ENCODE measurements at regions not wholly inside any gene's neighbourhood (a gene's known extent, or its start where the extent isn't known, plus 50 kb on each side); places are given as distances from the start of the nearest gene placed in this dataset.

GRCh38 chr5:171692107-171692506 lies 93.5 kb upstream of the SMIM23 start:
- peaks cover 20% of the 10 kb centered on the region for H3K27me3 ChIP-seq (replicated peaks; ENCODE audit: control insufficient read depth, insufficient read depth, low read length)
- no peak for DNase-seq (ENCODE audit: low read depth)
- no peaks in the 10 kb centered on the region for H3K36me3 ChIP-seq (ENCODE audit: control insufficient read depth, insufficient read depth, low read length, severe bottlenecking)
- H3K9me3 ChIP-seq (ENCODE audit: control insufficient read depth, low read length), result no peaks in the 10 kb centered on the region
- H3K9ac ChIP-seq (ENCODE audit: low read length), result no peak overlapping the region
- no peak overlapping the region for H3K4me3 ChIP-seq (ENCODE audit: low read length)
- no peaks in the 10 kb centered on the region for H3K4me1 ChIP-seq (ENCODE audit: control insufficient read depth, insufficient read depth, low read length)

GRCh38 chr5:171692936-171693335 lies 92.7 kb upstream of the SMIM23 start:
- peaks cover 20% of the 10 kb centered on the region for H3K27me3 ChIP-seq (replicated peaks; ENCODE audit: control insufficient read depth, insufficient read depth, low read length)
- H3K4me1 ChIP-seq (ENCODE audit: control insufficient read depth, insufficient read depth, low read length), result no peaks in the 10 kb centered on the region
- no peaks in the 10 kb centered on the region for H3K9me3 ChIP-seq (ENCODE audit: control insufficient read depth, low read length)
- H3K9ac ChIP-seq (ENCODE audit: low read length), result no peak overlapping the region
- H3K4me3 ChIP-seq (ENCODE audit: low read length), result no peak overlapping the region
- no peaks in the 10 kb centered on the region for H3K36me3 ChIP-seq (ENCODE audit: control insufficient read depth, insufficient read depth, low read length, severe bottlenecking)
- DNase-seq (ENCODE audit: low read depth), result no peak

GRCh38 chr5:171693412-171693811 lies 92.2 kb upstream of the SMIM23 start:
- Histone ChIP-seq H3K4me3 (ENCODE audit: low read length) (no peak overlapping the region), H3K9me3 (ENCODE audit: control insufficient read depth, low read length) (no peaks in the 10 kb centered on the region), H3K36me3 (ENCODE audit: control insufficient read depth, insufficient read depth, low read length, severe bottlenecking) (no peaks in the 10 kb centered on the region), H3K4me1 (ENCODE audit: control insufficient read depth, insufficient read depth, low read length) (no peaks in the 10 kb centered on the region), H3K9ac (ENCODE audit: low read length) (no peak overlapping the region), H3K27me3 (replicated peaks; ENCODE audit: control insufficient read depth, insufficient read depth, low read length) (peaks cover 20% of the 10 kb centered on the region)
- DNase-seq (ENCODE audit: low read depth), result no peak

- H3K4me3 ChIP-seq (ENCODE audit: low read length), result no peak overlapping the region
- no peaks in the 10 kb centered on the region for H3K36me3 ChIP-seq (ENCODE audit: control insufficient read depth, insufficient read depth, low read length, severe bottlenecking)
- H3K9me3 ChIP-seq (ENCODE audit: control insufficient read depth, low read length), result no peaks in the 10 kb centered on the region
- peaks cover 20% of the 10 kb centered on the region for H3K27me3 ChIP-seq (replicated peaks; ENCODE audit: control insufficient read depth, insufficient read depth, low read length)
- H3K9ac ChIP-seq (ENCODE audit: low read length), result no peak overlapping the region
- H3K4me1 ChIP-seq (ENCODE audit: control insufficient read depth, insufficient read depth, low read length), result no peaks in the 10 kb centered on the region
- DNase-seq (ENCODE audit: low read depth), result no peak
These were observed 89.8 kb upstream of the SMIM23 start for GRCh38 chr5:171695804-171696203.

- Histone ChIP-seq H3K4me1 (ENCODE audit: control insufficient read depth, insufficient read depth, low read length) (no peaks in the 10 kb centered on the region), H3K9ac (ENCODE audit: low read length) (no peak overlapping the region), H3K9me3 (ENCODE audit: control insufficient read depth, low read length) (no peaks in the 10 kb centered on the region), H3K36me3 (ENCODE audit: control insufficient read depth, insufficient read depth, low read length, severe bottlenecking) (no peaks in the 10 kb centered on the region), H3K27me3 (replicated peaks; ENCODE audit: control insufficient read depth, insufficient read depth, low read length) (peaks cover 35% of the 10 kb centered on the region), H3K4me3 (ENCODE audit: low read length) (no peak overlapping the region)
- DNase-seq (ENCODE audit: low read depth), result no peak
These were observed 88.2 kb upstream of the SMIM23 start for GRCh38 chr5:171697221-171698102.

- Histone ChIP-seq H3K4me3 (ENCODE audit: low read length) (no peak overlapping the region), H3K9ac (ENCODE audit: low read length) (no peak overlapping the region), H3K9me3 (ENCODE audit: control insufficient read depth, low read length) (no peaks in the 10 kb centered on the region), H3K4me1 (ENCODE audit: control insufficient read depth, insufficient read depth, low read length) (no peaks in the 10 kb centered on the region), H3K36me3 (ENCODE audit: control insufficient read depth, insufficient read depth, low read length, severe bottlenecking) (no peaks in the 10 kb centered on the region), H3K27me3 (replicated peaks; ENCODE audit: control insufficient read depth, insufficient read depth, low read length) (peaks cover 46% of the 10 kb centered on the region)
- DNase-seq (ENCODE audit: low read depth), result peak; percentile 66
These were observed 85.2 kb upstream of the SMIM23 start for GRCh38 chr5:171700318-171700912.

- H3K27me3 ChIP-seq (replicated peaks; ENCODE audit: control insufficient read depth, insufficient read depth, low read length), result peaks cover 51% of the 10 kb centered on the region
- H3K4me1 ChIP-seq (ENCODE audit: control insufficient read depth, insufficient read depth, low read length), result no peaks in the 10 kb centered on the region
- H3K9me3 ChIP-seq (ENCODE audit: control insufficient read depth, low read length), result no peaks in the 10 kb centered on the region
- H3K4me3 ChIP-seq (ENCODE audit: low read length), result no peak overlapping the region
- DNase-seq (ENCODE audit: low read depth), result peak; percentile 16
- H3K36me3 ChIP-seq (ENCODE audit: control insufficient read depth, insufficient read depth, low read length, severe bottlenecking), result no peaks in the 10 kb centered on the region
- no peak overlapping the region for H3K9ac ChIP-seq (ENCODE audit: low read length)
These were observed 84.5 kb upstream of the SMIM23 start for GRCh38 chr5:171701100-171701541.

- peak; percentile 19 for DNase-seq (ENCODE audit: low read depth)
- no peaks in the 10 kb centered on the region for H3K36me3 ChIP-seq (ENCODE audit: control insufficient read depth, insufficient read depth, low read length, severe bottlenecking)
- H3K4me3 ChIP-seq (ENCODE audit: low read length), result no peak overlapping the region
- no peaks in the 10 kb centered on the region for H3K9me3 ChIP-seq (ENCODE audit: control insufficient read depth, low read length)
- no peak overlapping the region for H3K9ac ChIP-seq (ENCODE audit: low read length)
- peaks cover 47% of the 10 kb centered on the region for H3K27me3 ChIP-seq (replicated peaks; ENCODE audit: control insufficient read depth, insufficient read depth, low read length)
- no peaks in the 10 kb centered on the region for H3K4me1 ChIP-seq (ENCODE audit: control insufficient read depth, insufficient read depth, low read length)
These were observed 83.4 kb upstream of the SMIM23 start for GRCh38 chr5:171702135-171702770.

GRCh38 chr5:171703146-171703545 lies 82.5 kb upstream of the SMIM23 start:
- no peaks in the 10 kb centered on the region for H3K9me3 ChIP-seq (ENCODE audit: control insufficient read depth, low read length)
- no peaks in the 10 kb centered on the region for H3K36me3 ChIP-seq (ENCODE audit: control insufficient read depth, insufficient read depth, low read length, severe bottlenecking)
- no peak for DNase-seq (ENCODE audit: low read depth)
- peaks cover 43% of the 10 kb centered on the region for H3K27me3 ChIP-seq (replicated peaks; ENCODE audit: control insufficient read depth, insufficient read depth, low read length)
- H3K4me1 ChIP-seq (ENCODE audit: control insufficient read depth, insufficient read depth, low read length), result no peaks in the 10 kb centered on the region
- no peak overlapping the region for H3K9ac ChIP-seq (ENCODE audit: low read length)
- H3K4me3 ChIP-seq (ENCODE audit: low read length), result no peak overlapping the region

- H3K4me3 ChIP-seq (ENCODE audit: low read length), result no peak overlapping the region
- no peaks in the 10 kb centered on the region for H3K9me3 ChIP-seq (ENCODE audit: control insufficient read depth, low read length)
- no peaks in the 10 kb centered on the region for H3K4me1 ChIP-seq (ENCODE audit: control insufficient read depth, insufficient read depth, low read length)
- no peak overlapping the region for H3K9ac ChIP-seq (ENCODE audit: low read length)
- peaks cover 43% of the 10 kb centered on the region for H3K27me3 ChIP-seq (replicated peaks; ENCODE audit: control insufficient read depth, insufficient read depth, low read length)
- H3K36me3 ChIP-seq (ENCODE audit: control insufficient read depth, insufficient read depth, low read length, severe bottlenecking), result no peaks in the 10 kb centered on the region
- no peak for DNase-seq (ENCODE audit: low read depth)
These were observed 80.6 kb upstream of the SMIM23 start for GRCh38 chr5:171705036-171705435.

- H3K36me3 ChIP-seq (ENCODE audit: control insufficient read depth, insufficient read depth, low read length, severe bottlenecking), result no peaks in the 10 kb centered on the region
- no peak overlapping the region for H3K9ac ChIP-seq (ENCODE audit: low read length)
- no peak overlapping the region for H3K4me3 ChIP-seq (ENCODE audit: low read length)
- no peaks in the 10 kb centered on the region for H3K9me3 ChIP-seq (ENCODE audit: control insufficient read depth, low read length)
- peaks cover 43% of the 10 kb centered on the region for H3K27me3 ChIP-seq (replicated peaks; ENCODE audit: control insufficient read depth, insufficient read depth, low read length)
- H3K4me1 ChIP-seq (ENCODE audit: control insufficient read depth, insufficient read depth, low read length), result no peaks in the 10 kb centered on the region
- no peak for DNase-seq (ENCODE audit: low read depth)
These were observed 79.7 kb upstream of the SMIM23 start for GRCh38 chr5:171705830-171706468.
